ENCODE measurements at regions not wholly inside any gene's neighbourhood (a gene's known extent, or its start where the extent isn't known, plus 50 kb on each side); places are given as distances from the start of the nearest gene placed in this dataset.

DNA sequence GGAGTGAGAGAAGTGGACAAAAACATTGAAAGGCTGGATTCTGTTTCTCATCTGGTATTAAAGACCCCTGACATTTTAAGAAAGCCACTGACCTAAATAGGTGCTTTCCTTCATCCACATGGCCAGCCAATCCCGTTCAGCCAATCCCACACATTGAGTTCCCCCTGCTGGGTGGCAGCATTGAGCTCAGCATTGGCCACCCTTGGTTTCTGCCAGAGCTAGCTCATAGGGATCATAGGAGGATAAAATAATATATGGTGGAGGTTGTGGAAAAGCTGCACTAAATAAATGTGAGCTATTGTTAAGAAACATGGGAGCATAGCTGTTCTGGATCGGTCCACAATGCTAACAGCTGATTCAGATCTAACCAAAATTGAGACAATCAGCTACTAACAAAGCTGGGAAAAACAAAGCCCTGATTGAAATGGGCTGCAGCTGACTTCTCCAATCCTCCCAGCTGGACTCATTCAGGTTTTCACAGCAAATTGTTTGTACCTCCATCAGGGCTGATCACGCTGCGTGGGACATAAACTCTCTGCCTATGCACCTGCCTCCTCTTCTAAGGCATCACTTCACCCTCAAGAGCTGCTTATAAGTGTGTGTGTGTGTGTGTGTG, 256.5 kb downstream of the EMP1 start:
- DNase-seq = no peak
- H3K4me3 ChIP-seq (ENCODE audit: low read depth, low read length) = no peak overlapping the region
- no peaks in the 10 kb centered on the region for H3K27me3 ChIP-seq (replicated peaks)
- no peaks in the 10 kb centered on the region for H3K36me3 ChIP-seq (replicated peaks)
- H3K27ac ChIP-seq = no peak overlapping the region
- in situ Hi-C loops (cut with HindIII; ENCODE audit: low pct_ligation_motif_present, low sequenced_read_pairs) = no loop called here
- TF ChIP-seq, protein P1, sequence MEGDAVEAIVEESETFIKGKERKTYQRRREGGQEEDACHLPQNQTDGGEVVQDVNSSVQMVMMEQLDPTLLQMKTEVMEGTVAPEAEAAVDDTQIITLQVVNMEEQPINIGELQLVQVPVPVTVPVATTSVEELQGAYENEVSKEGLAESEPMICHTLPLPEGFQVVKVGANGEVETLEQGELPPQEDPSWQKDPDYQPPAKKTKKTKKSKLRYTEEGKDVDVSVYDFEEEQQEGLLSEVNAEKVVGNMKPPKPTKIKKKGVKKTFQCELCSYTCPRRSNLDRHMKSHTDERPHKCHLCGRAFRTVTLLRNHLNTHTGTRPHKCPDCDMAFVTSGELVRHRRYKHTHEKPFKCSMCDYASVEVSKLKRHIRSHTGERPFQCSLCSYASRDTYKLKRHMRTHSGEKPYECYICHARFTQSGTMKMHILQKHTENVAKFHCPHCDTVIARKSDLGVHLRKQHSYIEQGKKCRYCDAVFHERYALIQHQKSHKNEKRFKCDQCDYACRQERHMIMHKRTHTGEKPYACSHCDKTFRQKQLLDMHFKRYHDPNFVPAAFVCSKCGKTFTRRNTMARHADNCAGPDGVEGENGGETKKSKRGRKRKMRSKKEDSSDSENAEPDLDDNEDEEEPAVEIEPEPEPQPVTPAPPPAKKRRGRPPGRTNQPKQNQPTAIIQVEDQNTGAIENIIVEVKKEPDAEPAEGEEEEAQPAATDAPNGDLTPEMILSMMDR (IDR thresholded peaks at IDR 0.05; ENCODE audit: low read depth, low read length, missing control alignments) = no peak

DNA sequence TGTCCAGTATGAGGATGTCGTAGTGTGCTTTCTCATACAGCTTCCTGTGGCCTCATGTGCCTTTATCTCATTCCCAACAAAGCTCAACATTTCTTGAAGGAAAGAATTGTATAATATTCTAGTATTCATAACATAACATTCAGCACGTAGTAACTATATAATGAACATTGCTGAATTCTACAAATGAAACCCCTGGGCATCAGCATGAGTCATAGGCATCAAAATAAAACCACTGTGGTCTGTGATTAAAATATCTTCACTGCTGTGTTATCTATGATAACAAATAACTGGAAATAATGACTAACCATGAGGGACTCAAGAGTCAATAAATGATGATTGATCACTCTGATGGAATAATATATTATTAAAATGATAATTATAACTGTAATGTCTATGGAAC, 255.2 kb downstream of the EMP1 start:
- TF ChIP-seq, protein P1 (IDR thresholded peaks at IDR 0.05; ENCODE audit: low read depth, low read length, missing control alignments) = no peak

DNA sequence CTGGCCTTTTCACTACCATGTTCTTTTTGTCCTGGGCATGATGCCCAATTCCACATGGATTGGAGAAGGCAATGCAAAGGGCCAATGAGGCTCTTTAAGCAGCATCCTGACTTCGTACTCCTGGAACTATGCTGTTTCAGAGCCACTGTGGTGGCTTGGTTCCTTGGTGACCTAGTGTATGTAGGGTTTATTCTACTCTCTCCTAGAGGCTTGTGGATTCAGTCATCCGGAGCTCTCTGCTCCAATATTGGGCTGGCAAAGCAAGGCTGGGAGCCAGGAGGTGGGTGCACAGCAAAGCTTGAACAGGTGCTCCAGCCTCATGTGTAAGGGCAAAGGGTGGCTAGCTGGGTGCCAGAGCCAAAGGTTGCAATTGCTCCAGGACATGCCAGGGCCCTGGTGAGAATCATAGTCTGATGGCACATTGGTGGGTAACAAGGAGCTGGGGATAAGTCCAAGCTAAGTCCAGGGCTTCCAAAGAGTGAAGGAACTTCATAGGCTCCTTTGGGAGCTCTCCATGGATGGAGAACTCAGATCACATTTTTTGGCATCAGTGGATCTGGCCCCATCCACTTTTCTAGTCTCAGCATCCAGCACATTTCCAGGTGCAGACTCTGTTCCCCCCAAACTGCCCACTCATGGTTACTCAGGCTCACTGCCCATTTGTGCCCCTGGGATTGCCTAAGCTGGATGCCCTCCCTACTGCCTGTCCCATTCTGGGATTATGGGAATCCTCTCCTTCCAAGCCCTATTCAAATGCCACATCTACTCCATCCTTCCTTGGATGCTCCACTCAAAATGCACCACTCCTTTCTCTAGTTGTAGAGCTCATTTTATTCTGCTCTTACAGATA, 253.9 kb downstream of the EMP1 start:
- Histone ChIP-seq H3K27ac (no peak overlapping the region), H3K27me3 (replicated peaks) (no peaks in the 10 kb centered on the region), H3K36me3 (replicated peaks) (no peaks in the 10 kb centered on the region), H3K4me3 (ENCODE audit: low read depth, low read length) (no peak overlapping the region)
- TF ChIP-seq, protein P1 (IDR thresholded peaks at IDR 0.05; ENCODE audit: low read depth, low read length, missing control alignments) = no peak
- DNase-seq = no peak
- in situ Hi-C loops (cut with HindIII; ENCODE audit: low pct_ligation_motif_present, low sequenced_read_pairs) = no loop called here

More for the DNA sequence above, 255.2 kb downstream of the EMP1 start:
- no peaks in the 10 kb centered on the region for H3K36me3 ChIP-seq (replicated peaks)
- H3K27me3 ChIP-seq (replicated peaks) = no peaks in the 10 kb centered on the region
- H3K4me3 ChIP-seq (ENCODE audit: low read depth, low read length) = no peak overlapping the region
- DNase-seq = no peak
- in situ Hi-C loops (cut with HindIII; ENCODE audit: low pct_ligation_motif_present, low sequenced_read_pairs) = no loop called here
- no peak overlapping the region for H3K27ac ChIP-seq

DNA sequence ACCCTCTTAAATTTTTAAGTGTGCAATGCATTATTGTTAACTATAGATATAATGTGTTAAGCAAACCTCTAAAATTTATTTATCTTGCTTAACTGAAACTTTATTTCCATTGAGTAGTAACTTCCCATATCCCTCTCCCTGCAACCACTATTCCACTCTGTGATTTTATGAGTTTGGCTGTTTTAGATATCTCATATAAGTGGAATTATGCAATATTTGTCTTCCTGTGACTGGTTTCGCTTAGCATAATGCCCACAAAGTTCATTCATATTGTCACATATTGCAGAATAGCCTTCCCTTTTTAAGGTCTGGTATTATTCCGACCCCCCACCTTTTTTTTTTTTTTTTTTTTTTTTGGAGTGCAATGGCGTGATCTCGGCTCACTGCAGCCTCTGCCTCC, 247.6 kb downstream of the EMP1 start:
- in situ Hi-C loops (cut with HindIII; ENCODE audit: low pct_ligation_motif_present, low sequenced_read_pairs) = no loop called here
- no peak overlapping the region for H3K27ac ChIP-seq
- TF ChIP-seq, protein P1 (IDR thresholded peaks at IDR 0.05; ENCODE audit: low read depth, low read length, missing control alignments) = no peak
- no peaks in the 10 kb centered on the region for H3K27me3 ChIP-seq (replicated peaks)
- H3K36me3 ChIP-seq (replicated peaks) = no peaks in the 10 kb centered on the region
- H3K4me3 ChIP-seq (ENCODE audit: low read depth, low read length) = no peak overlapping the region
- DNase-seq = no peak

DNA sequence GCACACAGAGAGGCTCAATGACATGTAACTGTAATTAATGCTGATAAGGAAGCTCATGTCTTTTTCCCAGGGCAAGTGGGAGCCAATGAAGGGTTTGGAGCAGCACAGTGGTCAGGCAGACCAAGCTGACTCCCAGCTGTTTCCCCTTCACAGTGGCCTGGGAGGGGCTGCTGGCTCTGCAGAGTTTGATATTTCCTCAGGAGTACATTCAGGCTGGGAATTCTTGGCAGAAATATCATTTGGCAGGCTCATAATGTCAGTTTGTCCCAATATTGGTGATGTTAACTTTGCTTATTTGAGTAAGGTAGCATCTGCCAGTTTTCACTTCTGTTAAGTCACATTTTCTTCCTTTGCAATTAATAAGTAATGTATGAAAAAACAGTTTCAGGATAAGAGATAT, 247.0 kb downstream of the EMP1 start:
- no peaks in the 10 kb centered on the region for H3K36me3 ChIP-seq (replicated peaks)
- no peak overlapping the region for H3K4me3 ChIP-seq (ENCODE audit: low read depth, low read length)

More for the DNA sequence above, 247.0 kb downstream of the EMP1 start:
- Histone ChIP-seq H3K27me3 (replicated peaks) (no peaks in the 10 kb centered on the region), H3K27ac (no peak overlapping the region)
- in situ Hi-C loops (cut with HindIII; ENCODE audit: low pct_ligation_motif_present, low sequenced_read_pairs) = no loop called here
- DNase-seq = no peak
- TF ChIP-seq, protein P1 (IDR thresholded peaks at IDR 0.05; ENCODE audit: low read depth, low read length, missing control alignments) = no peak
